Esophagus muscularis mucosa (tissue), 3 donors: ENCODE measurements at regions not wholly inside any gene's neighbourhood (a gene's known extent, or its start where the extent isn't known, plus 50 kb on each side); places are given as distances from the start of the nearest gene placed in this dataset.

Experiments used
- POLR2AphosphoS5 ChIP-seq, 2 donors: sonication (generic); formaldehyde crosslinking; IDR thresholded peaks; one replicate each; pipeline ENCODE4 v1.6.1; 2017; ENCODE audit warnings: antibody characterized with exemption in 2 of 2
- TF ChIP-seq, protein P1 (sequence below), 3 experiments: fragments of 200-600 bp in 2 of 3; fragments of 450-650 bp in 1 of 3; sonication (generic) in 2 of 3; IDR thresholded peaks; one replicate each; pipeline ENCODE4 v1.5.1; 2017 to 2019; ENCODE audit warnings: antibody characterized with exemption in 3 of 3, mild to moderate bottlenecking in 2 of 3, moderate library complexity in 1 of 3

DNA sequence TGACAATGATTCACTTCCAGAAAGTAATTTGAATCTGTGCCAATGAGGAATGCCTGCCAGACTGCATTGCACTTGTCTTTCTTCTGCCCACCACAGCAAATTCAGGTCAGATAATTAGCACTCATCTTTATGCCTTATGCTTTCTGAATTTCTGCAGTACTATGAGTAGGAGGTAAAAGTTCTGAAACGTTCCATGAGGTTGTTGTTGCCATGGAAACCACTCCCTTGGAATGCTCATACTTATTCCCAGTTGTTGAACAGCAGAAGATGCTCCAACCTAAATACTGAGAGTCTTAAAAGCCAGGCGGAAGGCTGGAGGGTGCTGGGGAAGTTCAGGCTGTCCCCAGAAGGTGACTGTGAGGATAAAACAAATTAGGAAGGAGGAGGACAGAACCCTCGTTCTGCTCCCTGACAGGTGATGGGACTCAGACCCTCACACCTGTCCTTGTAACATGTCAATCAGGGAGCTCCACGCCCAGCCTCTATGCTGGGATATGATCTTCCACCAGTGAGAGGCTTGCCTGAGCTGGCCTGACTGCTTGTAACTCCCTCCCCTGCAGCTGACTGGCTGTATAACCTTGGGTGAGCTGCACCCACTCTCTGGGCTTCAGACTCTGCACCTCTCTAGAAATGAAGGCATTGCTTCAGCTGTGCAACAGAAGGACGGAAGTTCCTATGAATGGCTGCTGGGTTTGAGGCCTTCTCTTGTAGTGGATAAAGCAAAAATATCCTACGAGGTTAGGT, 554.3 kb upstream of the MGMT start:
- TF ChIP-seq, protein P1, sequence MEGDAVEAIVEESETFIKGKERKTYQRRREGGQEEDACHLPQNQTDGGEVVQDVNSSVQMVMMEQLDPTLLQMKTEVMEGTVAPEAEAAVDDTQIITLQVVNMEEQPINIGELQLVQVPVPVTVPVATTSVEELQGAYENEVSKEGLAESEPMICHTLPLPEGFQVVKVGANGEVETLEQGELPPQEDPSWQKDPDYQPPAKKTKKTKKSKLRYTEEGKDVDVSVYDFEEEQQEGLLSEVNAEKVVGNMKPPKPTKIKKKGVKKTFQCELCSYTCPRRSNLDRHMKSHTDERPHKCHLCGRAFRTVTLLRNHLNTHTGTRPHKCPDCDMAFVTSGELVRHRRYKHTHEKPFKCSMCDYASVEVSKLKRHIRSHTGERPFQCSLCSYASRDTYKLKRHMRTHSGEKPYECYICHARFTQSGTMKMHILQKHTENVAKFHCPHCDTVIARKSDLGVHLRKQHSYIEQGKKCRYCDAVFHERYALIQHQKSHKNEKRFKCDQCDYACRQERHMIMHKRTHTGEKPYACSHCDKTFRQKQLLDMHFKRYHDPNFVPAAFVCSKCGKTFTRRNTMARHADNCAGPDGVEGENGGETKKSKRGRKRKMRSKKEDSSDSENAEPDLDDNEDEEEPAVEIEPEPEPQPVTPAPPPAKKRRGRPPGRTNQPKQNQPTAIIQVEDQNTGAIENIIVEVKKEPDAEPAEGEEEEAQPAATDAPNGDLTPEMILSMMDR (IDR thresholded peaks at IDR 0.05): no peak
- TF ChIP-seq POLR2AphosphoS5 (IDR thresholded peaks at IDR 0.05): no peak
